ENCODE measurements at regions not wholly inside any gene's neighbourhood (a gene's known extent, or its start where the extent isn't known, plus 50 kb on each side); places are given as distances from the start of the nearest gene placed in this dataset.

DNA sequence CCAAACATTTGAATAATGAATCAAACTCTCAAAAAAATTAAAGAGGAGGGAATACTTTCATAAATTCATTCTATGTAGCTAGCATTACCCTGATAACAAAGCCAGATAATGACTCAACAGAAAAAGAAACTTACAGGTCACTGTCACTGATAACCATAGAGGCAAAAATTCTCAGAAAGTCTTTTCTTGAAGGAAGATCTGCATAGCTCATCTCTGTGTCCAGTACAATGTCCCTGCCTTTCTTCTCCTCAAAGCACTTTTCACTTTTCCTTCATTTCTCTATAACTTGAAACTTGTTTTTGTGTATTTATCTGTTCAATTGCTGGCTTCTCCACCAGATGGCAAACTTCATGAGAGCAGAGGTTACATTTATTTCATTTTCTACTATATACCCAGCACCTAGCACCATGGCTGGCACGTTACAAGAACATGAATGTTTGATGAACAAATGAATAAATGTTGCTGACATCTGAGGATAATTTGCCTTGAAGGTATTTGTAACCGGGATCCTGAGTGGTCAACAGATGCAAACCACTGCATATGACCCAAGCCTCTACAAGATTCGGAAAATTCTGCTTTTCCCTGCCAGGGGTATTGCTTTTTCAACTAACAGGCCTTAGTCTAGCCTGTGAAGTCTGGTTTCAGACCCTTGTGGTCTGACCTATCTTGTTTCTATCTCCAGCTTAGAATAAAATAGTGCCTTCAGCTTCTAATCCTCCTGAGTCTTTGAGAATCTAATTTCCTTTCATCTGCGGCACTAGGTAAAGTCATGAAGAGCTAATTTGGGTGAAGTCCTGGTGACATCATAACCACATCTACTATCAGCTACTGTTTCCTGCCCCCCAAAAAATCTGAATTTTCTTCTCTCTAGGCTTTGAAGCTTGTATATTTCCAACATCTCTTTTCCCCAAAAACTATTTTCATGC lies 52.5 kb upstream of the ANTXR2 start:
- TF ChIP-seq POLR2A (IDR thresholded peaks at IDR 0.05; ENCODE audit: low read depth, low read length) (no peak), POLR2AphosphoS5 (IDR thresholded peaks at IDR 0.05; ENCODE audit: low read depth, low read length) (no peak), TAF1 (IDR thresholded peaks at IDR 0.05; ENCODE audit: borderline replicate concordance, low read depth, low read length) (no peak)
